HG03342 (cell line): ENCODE measurements at regions not wholly inside any gene's neighbourhood (a gene's known extent, or its start where the extent isn't known, plus 50 kb on each side); places are given as distances from the start of the nearest gene placed in this dataset.
"Not testable (repeated sequence)": the region's sequence is repeated elsewhere in the genome, so short reads cannot be mapped to it uniquely, and the experiment has no call there.

Source experiments
- ATAC-seq: cut with Tn5 transposase; IDR thresholded peaks from one replicate; pipeline ENCODE4 v1.9.1; 2021; ENCODE audit warnings: mild to moderate bottlenecking, moderate library complexity; ENCODE audit not compliant: unreplicated experiment

GRCh38 chr1:222941425-222941824, 126.6 kb downstream of the DISP1 start:
- ATAC-seq, result no peak

- no peak for ATAC-seq
Observed at GRCh38 chr1:222946436-222946835, 131.6 kb downstream of the DISP1 start.

DNA sequence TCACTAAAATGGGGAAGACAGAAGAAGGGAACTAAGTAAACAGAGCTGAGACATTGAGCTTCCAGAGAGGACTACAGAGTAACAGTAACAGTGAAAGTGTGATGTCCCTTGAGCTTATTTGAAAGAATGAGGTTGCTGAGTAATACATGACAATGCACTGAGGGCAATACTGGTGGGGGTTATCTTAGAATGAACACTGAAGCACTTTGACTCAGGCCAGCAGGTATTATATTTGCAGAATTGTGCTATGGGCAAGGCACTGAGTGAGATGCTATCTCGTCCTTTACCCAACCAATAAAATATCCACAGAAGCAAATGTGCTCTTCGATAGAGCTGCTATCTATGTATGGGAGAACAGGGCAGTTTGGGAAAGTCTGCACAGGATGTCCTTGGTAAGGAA, 133.2 kb downstream of the DISP1 start:
- ATAC-seq, result no peak

DNA sequence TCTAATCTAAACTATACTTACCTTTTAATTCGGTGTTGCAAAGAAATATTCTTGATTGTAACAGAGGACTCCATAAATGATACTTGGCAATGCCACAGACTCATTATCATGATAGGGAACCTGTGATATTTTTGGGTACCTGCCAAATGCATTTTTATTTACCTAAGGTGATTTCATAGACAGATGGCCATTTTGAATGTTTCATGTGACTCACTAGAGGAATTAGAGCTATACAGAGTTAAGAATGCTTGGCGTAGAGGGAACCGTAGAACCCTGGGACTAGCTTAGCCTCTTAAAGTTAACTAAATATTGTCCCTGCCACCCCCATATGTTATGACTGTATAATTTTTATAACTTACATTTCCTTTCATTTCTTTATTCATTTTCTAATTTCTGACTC, 136.1 kb downstream of the DISP1 start:
- ATAC-seq, result no peak

- no peak for ATAC-seq
Observed at GRCh38 chr1:222953585-222953984, 138.7 kb downstream of the DISP1 start.

DNA sequence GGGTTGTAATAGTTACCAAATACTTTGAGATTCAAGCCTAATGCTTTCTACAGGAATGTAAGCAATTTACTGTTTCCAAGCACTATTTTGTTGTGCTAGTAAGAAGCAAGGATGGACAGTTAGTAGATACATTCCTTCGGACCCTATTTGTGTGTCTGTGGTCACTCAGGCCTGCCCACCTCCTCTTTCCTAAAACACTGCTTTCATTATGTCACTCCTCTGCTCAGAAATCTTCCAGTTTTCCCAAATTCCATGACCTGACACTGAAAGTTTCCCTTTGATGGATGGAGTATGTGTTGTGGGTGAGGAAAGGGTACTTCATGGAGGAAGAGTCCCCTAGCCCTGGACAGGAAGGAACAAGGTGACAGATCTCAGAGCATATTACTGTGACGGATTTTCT, 141.1 kb downstream of the DISP1 start:
- no peak for ATAC-seq

GRCh38 chr1:222956601-222957000, 141.8 kb downstream of the DISP1 start:
- ATAC-seq, result no peak

- no peak for ATAC-seq
Observed at GRCh38 chr1:222967466-222968240, 152.8 kb downstream of the DISP1 start.

DNA sequence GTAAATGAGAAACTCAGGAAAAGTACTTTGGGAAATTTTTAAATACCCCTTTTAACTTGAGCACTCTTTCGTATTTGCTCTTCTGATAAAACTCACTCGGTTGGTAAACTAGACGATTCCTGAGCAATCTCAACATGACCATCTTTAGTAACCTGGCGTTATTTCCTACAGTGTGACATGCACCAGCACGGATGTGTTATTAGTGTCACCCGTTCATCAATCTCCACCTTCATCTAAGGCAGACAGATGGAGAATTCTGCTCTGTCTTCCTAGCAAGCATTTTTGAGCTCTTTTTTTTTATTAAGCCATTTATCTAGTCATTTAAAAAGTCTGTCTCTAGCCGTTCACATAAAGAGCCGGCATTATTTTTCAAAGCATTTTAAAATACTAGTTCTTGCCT, 155.2 kb downstream of the DISP1 start:
- ATAC-seq, result no peak

DNA sequence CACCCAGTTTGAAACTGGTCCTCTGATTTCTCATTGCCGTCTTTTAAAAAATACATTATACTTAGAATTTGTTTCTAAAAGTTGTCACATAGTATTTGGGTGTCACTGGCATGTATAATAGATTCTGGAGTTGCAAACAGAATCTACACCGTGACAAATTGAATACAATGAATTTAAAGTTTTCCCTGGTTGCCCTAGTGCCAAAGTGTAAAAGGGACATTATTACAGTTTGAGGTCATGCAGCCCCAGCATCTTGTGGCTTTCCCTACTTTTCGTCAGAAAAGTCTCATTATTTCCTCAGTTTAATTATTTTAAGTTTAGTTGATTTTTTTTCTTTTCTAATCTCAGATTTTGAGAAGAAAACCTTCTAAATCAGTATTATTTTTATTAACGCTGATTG, 155.9 kb downstream of the DISP1 start:
- no peak for ATAC-seq

- no peak for ATAC-seq
Observed at GRCh38 chr1:222971146-222971545, 156.3 kb downstream of the DISP1 start.

- no peak for ATAC-seq
Observed at GRCh38 chr1:222973561-222973960, 158.7 kb downstream of the DISP1 start.

GRCh38 chr1:222974496-222974895, 159.7 kb downstream of the DISP1 start:
- no peak for ATAC-seq

DNA sequence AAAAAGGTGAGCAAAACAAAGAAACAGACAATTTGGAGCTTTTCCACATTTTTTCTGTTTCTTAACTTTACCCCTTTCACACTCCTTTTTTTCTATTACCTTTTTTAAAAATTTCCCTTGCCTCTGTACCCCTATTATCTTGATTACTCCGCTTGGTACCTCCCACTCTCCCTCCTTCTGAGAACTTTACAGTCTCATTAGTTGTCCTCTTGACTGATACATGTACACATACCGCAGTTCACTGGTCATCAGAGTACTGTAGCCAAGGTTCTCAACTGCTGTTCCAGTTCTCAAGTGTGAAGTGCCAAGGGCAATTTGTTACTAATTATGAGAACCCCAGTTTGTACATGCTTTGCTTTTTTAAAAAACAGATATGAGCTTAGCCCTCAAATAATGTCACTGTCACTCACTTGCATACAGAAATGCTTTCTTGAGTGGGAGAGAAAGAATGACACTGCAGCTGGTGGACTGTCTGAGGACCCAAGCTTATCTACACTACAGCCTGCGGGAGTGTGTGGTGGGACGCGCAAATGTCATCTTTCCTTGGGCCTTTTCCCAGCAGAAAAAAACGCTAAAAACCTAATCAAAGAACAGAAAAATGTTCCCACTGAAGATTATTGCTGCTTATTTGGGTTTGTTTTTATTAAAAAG, 160.8 kb downstream of the DISP1 start:
- ATAC-seq, result no peak

- ATAC-seq, result no peak
Observed at GRCh38 chr1:222976453-222976852, 161.6 kb downstream of the DISP1 start.

- ATAC-seq, result not testable (repeated sequence)
Observed at GRCh38 chr1:222977294-222977693, 162.5 kb downstream of the DISP1 start.

DNA sequence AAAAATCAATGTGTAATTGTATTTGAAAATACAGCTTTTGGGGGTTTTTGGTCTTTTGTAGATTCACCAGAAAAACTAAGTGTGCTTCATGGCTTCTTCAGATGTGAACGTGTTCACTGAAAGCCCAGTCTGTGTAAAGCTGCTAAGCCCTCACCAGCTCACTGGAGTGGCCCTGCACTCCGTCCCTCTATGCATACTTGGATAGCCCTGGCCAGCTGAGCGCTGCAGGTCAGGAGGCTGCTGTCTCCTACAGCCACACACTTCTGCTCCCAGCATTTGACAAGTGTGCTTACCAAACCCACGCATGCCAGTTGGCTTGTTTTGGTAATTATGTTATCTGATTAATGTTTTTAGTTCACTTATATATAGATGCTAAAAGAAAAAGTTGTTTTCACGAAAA, 163.5 kb downstream of the TLR5 start:
- ATAC-seq, result no peak

DNA sequence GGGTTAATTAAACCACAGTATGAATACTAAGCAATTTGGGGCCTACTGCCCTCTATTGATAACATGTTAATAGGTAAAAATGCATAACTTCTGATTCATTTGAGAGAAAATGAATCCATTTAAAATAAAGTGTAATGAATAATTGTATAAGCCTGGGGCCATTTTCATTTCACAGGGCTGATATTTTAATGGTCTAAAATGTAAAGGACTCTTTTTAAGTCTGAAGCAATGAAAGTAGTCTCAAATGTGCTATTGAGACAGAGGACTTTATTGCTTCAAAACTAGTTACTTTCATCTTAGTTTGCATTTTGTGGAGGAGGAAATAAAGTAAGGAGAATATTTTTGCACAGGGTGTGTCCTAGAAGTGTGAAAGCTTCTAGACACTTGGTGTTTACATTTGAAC, 155.4 kb downstream of the TLR5 start:
- ATAC-seq, result no peak

DNA sequence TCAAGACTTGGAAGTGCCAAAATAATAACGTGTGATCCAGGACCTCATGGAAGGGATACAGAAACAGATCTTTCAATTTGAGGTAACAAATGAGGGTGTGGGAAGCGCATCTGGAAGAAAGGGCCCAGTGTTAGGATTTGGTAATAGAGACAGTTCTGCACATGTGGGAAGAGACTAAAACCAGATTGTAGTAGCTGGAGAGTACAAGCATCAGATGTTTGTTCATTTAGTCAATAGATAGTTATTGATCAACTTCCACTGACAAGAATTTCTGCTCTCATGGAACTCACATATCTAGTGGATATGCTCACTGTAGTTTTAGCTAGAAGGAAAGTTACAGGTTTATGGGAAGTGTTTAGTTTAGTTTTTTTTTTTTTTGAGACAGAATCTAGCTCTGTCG, 153.6 kb downstream of the TLR5 start:
- no peak for ATAC-seq

DNA sequence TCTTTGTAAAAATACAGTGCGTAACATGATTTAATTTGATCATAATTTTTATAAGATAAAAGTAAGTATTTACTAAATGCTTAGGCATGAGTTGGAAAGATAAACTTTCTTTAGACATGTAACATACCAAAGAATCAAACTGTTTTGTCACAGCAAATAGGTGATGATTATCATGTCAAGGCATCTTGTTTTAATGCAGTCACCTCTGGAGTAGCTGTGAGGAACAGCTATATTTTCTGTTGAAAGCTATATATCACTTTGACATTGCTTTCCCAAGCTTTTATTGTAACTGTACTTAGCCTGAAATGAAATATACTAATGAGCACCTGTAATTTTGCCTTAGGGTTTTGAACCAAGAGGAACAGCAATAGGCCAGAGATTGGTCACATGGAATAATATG, 151.9 kb downstream of the TLR5 start:
- no peak for ATAC-seq

DNA sequence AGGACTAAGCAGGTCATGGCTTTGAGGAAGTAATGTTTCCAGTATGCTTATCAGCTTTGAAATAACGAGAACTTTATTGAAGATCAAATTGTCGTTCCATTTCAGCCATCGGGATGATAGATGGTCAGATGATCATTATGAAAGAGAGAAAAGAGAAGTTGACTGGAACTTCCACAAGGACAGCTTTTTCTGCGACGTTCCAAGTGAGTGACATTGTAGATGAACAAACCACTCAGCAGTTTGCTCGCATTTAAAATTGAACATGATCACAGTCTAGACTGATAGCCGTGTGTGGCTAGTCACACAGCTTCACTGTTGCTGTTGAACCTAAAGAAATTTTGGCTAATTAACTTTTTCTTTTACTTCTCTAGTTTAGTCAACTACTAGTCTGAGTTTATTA, 151.1 kb downstream of the TLR5 start:
- no peak for ATAC-seq

GRCh38 chr1:222994511-222995235, 148.4 kb downstream of the TLR5 start:
- ATAC-seq, result no peak
